Heart left ventricle (tissue), 16 donors: ENCODE measurements at regions not wholly inside any gene's neighbourhood (a gene's known extent, or its start where the extent isn't known, plus 50 kb on each side); places are given as distances from the start of the nearest gene placed in this dataset.

Source experiments
- ATAC-seq, 4 donors: fragments of 200-7000 bp; cut with Tn5 transposase; one replicate each; pipeline ENCODE4 v1.9.1; 2020 to 2022; ENCODE audit warnings: moderate library complexity in 4 of 4, mild to moderate bottlenecking in 3 of 4, moderate number of reproducible peaks in 1 of 4
- DNase-seq, 5 donors: peaks; one replicate each; pipeline ENCODE4 v3.0.0-alpha.2; 2020
- H3K27ac ChIP-seq, 12 donors: fragments of 200-600 bp; sonication (generic) in 4 of 12; one replicate each; pipeline versions ENCODE4 v1.5.0 to v1.8.0; 2016 to 2022; ENCODE audit warnings: mild to moderate bottlenecking in 2 of 12
- H3K27me3 ChIP-seq, 9 donors: fragments of 200-600 bp; sonication (generic) in 2 of 9; one replicate each; pipeline versions ENCODE4 v1.5.1 to v1.8.0; 2016 to 2022; ENCODE audit warnings: mild to moderate bottlenecking in 3 of 9
- H3K36me3 ChIP-seq, 9 donors: fragments of 200-600 bp; sonication (generic) in 2 of 9; one replicate each; pipeline versions ENCODE4 v1.5.0 to v1.8.0; 2018 to 2022; ENCODE audit warnings: mild to moderate bottlenecking in 2 of 9
- H3K4me1 ChIP-seq, 12 donors: fragments of 200-600 bp; sonication (generic) in 4 of 12; one replicate each; pipeline versions ENCODE4 v1.5.0 to v1.8.0; 2016 to 2022; ENCODE audit warnings: mild to moderate bottlenecking in 3 of 12
- H3K4me3 ChIP-seq, 12 donors: fragments of 200-600 bp; sonication (generic) in 4 of 12; one replicate each; pipeline versions ENCODE4 v1.5.0 to v1.8.0; 2017 to 2022; ENCODE audit warnings: mild to moderate bottlenecking in 9 of 12, moderate library complexity in 4 of 12
- H3K9me3 ChIP-seq, 12 donors: fragments of 200-600 bp; sonication (generic) in 4 of 12; one replicate each; pipeline versions ENCODE4 v1.5.0 to v1.8.0; 2016 to 2022; ENCODE audit warnings: mild to moderate bottlenecking in 1 of 12
- POLR2A ChIP-seq, 2 donors: fragments of 450-650 bp; IDR thresholded peaks; one replicate each; pipeline ENCODE4 v1.6.1; 2017; ENCODE audit warnings: antibody characterized with exemption in 2 of 2, mild to moderate bottlenecking in 2 of 2, moderate library complexity in 2 of 2
- WGBS, 4 donors: extraction: QIAGEN DNeasy Blood & Tissue Kit in 2 of 4; methylation state at CpG; one replicate each; pipeline versions ENCODE4 v1.1.5 to v1.1.7; 2013 to 2018; 5-methylcytosine and 5-hydroxymethylcytosine counted together
- intact Hi-C, 10 donors: fragments of 100-400 bp; cut with DNase I; formaldehyde crosslinking; loops; one replicate each; pipeline versions ENCODE4 v1.11.1 to v1.14.2; 2022
- TF ChIP-seq, protein P1 (sequence below), 12 donors: fragments of 200-600 bp; sonication (generic) in 4 of 12; IDR thresholded peaks; one replicate each; pipeline versions ENCODE4 v1.5.0 to v1.8.0; 2018 to 2022; ENCODE audit warnings: antibody characterized with exemption in 12 of 12, mild to moderate bottlenecking in 5 of 12
- donor health status: ischemic (EF 13 %, LVEDD 7.1; RV severe dilation, severe dysfunction).
- donor health status: healthy with polysubstance abuse.
- donor health status: DM: no; HTN: yes; CAD: no.
- donor health status: DM: no; HTN: no; CAD: no.
- donor health status: ischemic (EF 25% LVEDD 6.9; RV normal size, moderate dysfunction).
- donor health status: ischemic (EF 25% LVEDD 5.7; RV mildly dilated, moderate dysfunction).
- donor health status: healthy.
- donor health status: DM: yes; HTN: yes; CAD: no.
- donor health status: ischemic (EF 35%, LVEDD 5.7; RV mildly dilated, moderate dysfunction).
- donor health status: nonischemic (EF 11% LVEDD 7.7; RV severe dilation, severe dysfunction).
- donor health status: DM: yes; HTN: yes; CAD: no.
- donor health status: PGD.
- donor health status: ischemic (EF 29% LVEDD 5.4; RV normal size, mild dysfunction).
- donor health status: nonischemic (EF 23%, LVEDD 6.1; RV moderate dilation, normal function).

DNA sequence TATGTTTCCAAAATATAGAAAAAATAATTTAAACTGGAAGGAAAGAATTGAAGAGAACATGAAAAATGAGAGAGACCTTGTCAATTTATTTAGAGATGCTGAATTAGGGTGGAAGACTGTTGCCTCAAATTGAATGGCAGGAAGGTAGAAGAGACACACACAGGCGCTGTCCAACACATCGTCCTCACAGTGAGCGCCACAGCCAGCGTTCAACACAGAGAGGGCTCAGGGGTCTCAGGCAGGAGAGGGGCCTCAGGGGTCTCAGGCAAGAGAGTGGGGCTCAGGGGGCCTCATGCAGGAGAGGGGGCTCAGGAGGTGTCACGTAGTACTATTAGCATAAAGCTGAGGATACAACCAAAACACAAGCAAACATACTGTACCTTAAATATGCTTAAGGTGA lies 65.7 kb downstream of the TMEM18 start:
- no peak for DNase-seq
- Histone ChIP-seq H3K4me3 (no peak overlapping the region), H3K4me1 (no peaks in the 10 kb centered on the region), H3K27me3 (peaks cover 0 to 28% (median 0%) of the 10 kb centered on the region in 9 donors), H3K9me3 (no peaks in the 10 kb centered on the region), H3K36me3 (no peaks in the 10 kb centered on the region), H3K27ac (no peak overlapping the region)
- ATAC-seq: no peak
- WGBS, 4 donors: 49 to 57% (median 55%) methylated on average over 5 of the region's 5 CpGs
- intact Hi-C loops: no loop called here
- no peak for TF ChIP-seq POLR2A (IDR thresholded peaks at IDR 0.05)
- TF ChIP-seq, protein P1, sequence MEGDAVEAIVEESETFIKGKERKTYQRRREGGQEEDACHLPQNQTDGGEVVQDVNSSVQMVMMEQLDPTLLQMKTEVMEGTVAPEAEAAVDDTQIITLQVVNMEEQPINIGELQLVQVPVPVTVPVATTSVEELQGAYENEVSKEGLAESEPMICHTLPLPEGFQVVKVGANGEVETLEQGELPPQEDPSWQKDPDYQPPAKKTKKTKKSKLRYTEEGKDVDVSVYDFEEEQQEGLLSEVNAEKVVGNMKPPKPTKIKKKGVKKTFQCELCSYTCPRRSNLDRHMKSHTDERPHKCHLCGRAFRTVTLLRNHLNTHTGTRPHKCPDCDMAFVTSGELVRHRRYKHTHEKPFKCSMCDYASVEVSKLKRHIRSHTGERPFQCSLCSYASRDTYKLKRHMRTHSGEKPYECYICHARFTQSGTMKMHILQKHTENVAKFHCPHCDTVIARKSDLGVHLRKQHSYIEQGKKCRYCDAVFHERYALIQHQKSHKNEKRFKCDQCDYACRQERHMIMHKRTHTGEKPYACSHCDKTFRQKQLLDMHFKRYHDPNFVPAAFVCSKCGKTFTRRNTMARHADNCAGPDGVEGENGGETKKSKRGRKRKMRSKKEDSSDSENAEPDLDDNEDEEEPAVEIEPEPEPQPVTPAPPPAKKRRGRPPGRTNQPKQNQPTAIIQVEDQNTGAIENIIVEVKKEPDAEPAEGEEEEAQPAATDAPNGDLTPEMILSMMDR (IDR thresholded peaks at IDR 0.05): no peak

DNA sequence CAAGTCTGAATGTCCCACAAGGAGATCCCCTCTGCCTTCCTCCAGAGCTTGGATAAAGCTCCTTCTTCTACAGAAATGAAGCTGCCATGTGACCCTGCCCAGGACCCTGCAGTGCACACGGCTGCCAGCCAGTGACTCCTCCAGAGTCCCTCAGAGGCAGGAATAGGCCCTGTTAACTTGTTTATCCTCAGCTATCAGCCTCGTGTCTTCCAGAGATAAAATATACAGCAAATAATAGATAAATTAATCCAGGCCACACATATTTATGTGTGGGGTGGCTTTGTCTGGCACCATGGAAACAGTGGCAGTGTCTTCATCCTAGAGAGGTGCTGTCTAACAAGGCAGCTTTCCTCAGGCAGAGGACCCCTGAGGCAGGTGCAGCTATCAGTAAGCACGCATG lies 66.7 kb downstream of the TMEM18 start:
- intact Hi-C loops: no loop called here
- ATAC-seq (no peak), DNase-seq (no peak)
- WGBS, 4 donors: 61 to 81% (median 68%) methylated on average over 3 of the region's 3 CpGs
- Histone ChIP-seq H3K4me1 (no peaks in the 10 kb centered on the region), H3K27me3 (peaks cover 0 to 34% (median 0%) of the 10 kb centered on the region in 9 donors), H3K4me3 (no peak overlapping the region), H3K27ac (no peak overlapping the region), H3K36me3 (no peaks in the 10 kb centered on the region), H3K9me3 (no peaks in the 10 kb centered on the region)
- TF ChIP-seq POLR2A (IDR thresholded peaks at IDR 0.05): no peak
- TF ChIP-seq, protein P1 (IDR thresholded peaks at IDR 0.05): no peak

DNA sequence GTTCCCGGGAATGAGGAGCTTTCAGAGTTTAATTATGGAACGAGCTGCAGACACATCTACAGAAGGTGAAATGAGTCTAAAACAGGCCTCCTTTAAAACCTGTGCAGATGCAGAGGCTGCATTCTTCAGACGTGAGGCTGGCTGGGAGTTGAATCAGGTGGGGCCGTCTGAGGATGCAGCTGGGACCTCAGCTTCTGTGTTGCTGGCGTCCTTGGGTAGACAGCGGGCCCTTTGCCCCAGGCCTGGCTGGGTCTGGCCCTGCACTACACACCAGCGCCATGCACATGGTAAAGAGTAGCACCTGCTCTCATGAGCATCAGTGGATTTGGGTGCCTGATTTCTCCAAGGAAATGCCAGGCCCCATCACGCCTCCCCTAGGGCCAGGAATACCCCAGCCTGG lies 67.3 kb downstream of the TMEM18 start:
- 71 to 83% (median 77%) methylated on average over 7 to 8 of the region's 8 CpGs for WGBS, 4 donors
- H3K27ac ChIP-seq: no peak overlapping the region
- H3K36me3 ChIP-seq: no peaks in the 10 kb centered on the region
- DNase-seq: no peak
- H3K9me3 ChIP-seq: no peaks in the 10 kb centered on the region
- H3K27me3 ChIP-seq: peaks cover 0 to 34% (median 0%) of the 10 kb centered on the region in 9 donors
- no peak for TF ChIP-seq POLR2A (IDR thresholded peaks at IDR 0.05)
- TF ChIP-seq, protein P1 (IDR thresholded peaks at IDR 0.05): no peak
- H3K4me3 ChIP-seq: no peak overlapping the region
- intact Hi-C loops: no loop called here
- no peaks in the 10 kb centered on the region for H3K4me1 ChIP-seq
- no peak for ATAC-seq

DNA sequence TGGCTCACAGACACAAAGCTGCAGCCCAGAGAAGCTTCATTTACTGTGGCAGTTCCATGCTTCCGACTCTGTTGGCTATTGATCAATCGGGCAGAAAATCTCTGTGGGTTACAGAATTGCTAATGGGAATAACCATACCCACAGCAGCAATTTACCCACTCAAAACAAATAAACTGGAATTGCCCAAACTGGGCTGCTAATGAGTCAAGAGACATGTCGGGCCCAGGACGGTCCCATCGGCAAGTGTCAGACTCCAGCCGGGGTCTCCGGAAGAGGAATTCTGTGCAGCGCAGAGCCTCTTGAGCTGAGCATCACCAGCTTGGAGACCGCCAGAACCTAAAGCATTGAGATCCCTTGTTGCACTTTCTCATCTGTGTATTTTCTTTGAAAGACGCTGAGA lies 67.8 kb downstream of the TMEM18 start:
- TF ChIP-seq, protein P1 (IDR thresholded peaks at IDR 0.05): no peak
- no peak for TF ChIP-seq POLR2A (IDR thresholded peaks at IDR 0.05)
- H3K4me1 ChIP-seq: no peaks in the 10 kb centered on the region
- no peaks in the 10 kb centered on the region for H3K36me3 ChIP-seq
- intact Hi-C loops: no loop called here
- WGBS, 4 donors: 92 to 96% (median 94%) methylated on average over 10 of the region's 10 CpGs
- no peak overlapping the region for H3K27ac ChIP-seq
- ATAC-seq: no peak
- no peak for DNase-seq
- no peak overlapping the region for H3K4me3 ChIP-seq
- peaks cover 0 to 34% (median 0%) of the 10 kb centered on the region in 9 donors for H3K27me3 ChIP-seq
- H3K9me3 ChIP-seq: no peaks in the 10 kb centered on the region
